GM19372 (cell line): ENCODE measurements at regions not wholly inside any gene's neighbourhood (a gene's known extent, or its start where the extent isn't known, plus 50 kb on each side); places are given as distances from the start of the nearest gene placed in this dataset.
"Not testable (repeated sequence)": the region's sequence is repeated elsewhere in the genome, so short reads cannot be mapped to it uniquely, and the experiment has no call there.

Experiments
- ATAC-seq: cut with Tn5 transposase; IDR thresholded peaks from one replicate; pipeline ENCODE4 v1.9.1; 2021; ENCODE audit warnings: mild to moderate bottlenecking, low read depth, moderate library complexity; ENCODE audit not compliant: unreplicated experiment

- ATAC-seq = not testable (repeated sequence)
Observed at GRCh38 chr7:65193334-65194058, 180.2 kb upstream of the ZNF92 start.

- not testable (repeated sequence) for ATAC-seq
Observed at GRCh38 chr7:65177041-65177440, 170.6 kb upstream of the ERV3-1 start.

GRCh38 chr7:65150105-65150504 lies 143.6 kb upstream of the ERV3-1 start:
- not testable (repeated sequence) for ATAC-seq

- not testable (repeated sequence) for ATAC-seq
Observed at GRCh38 chr7:65146118-65146914, 139.8 kb upstream of the ERV3-1 start.

- not testable (repeated sequence) for ATAC-seq
Observed at GRCh38 chr7:65145710-65146109, 139.2 kb upstream of the ERV3-1 start.

GRCh38 chr7:65145008-65145407 lies 138.5 kb upstream of the ERV3-1 start:
- not testable (repeated sequence) for ATAC-seq

- not testable (repeated sequence) for ATAC-seq
Observed at GRCh38 chr7:65144557-65144956, 138.1 kb upstream of the ERV3-1 start.

GRCh38 chr7:65144119-65144518 lies 137.6 kb upstream of the ERV3-1 start:
- not testable (repeated sequence) for ATAC-seq

- ATAC-seq = not testable (repeated sequence)
Observed at GRCh38 chr7:65141894-65142293, 135.4 kb upstream of the ERV3-1 start.

GRCh38 chr7:65141405-65141778 lies 134.9 kb upstream of the ERV3-1 start:
- ATAC-seq = not testable (repeated sequence)

- ATAC-seq = not testable (repeated sequence)
Observed at GRCh38 chr7:65140543-65141404, 134.3 kb upstream of the ERV3-1 start.

- ATAC-seq = not testable (repeated sequence)
Observed at GRCh38 chr7:65136850-65137249, 130.4 kb upstream of the ERV3-1 start.

GRCh38 chr7:65133087-65133486 lies 126.6 kb upstream of the ERV3-1 start:
- ATAC-seq = not testable (repeated sequence)

GRCh38 chr7:65132256-65132655 lies 125.8 kb upstream of the ERV3-1 start:
- not testable (repeated sequence) for ATAC-seq

- ATAC-seq = not testable (repeated sequence)
Observed at GRCh38 chr7:65127364-65127763, 120.9 kb upstream of the ERV3-1 start.

- not testable (repeated sequence) for ATAC-seq
Observed at GRCh38 chr7:65124600-65124999, 118.1 kb upstream of the ERV3-1 start.

GRCh38 chr7:65105650-65106203 lies 99.2 kb upstream of the ERV3-1 start:
- not testable (repeated sequence) for ATAC-seq

GRCh38 chr7:65100499-65100898 lies 94.0 kb upstream of the ERV3-1 start:
- not testable (repeated sequence) for ATAC-seq

- ATAC-seq = not testable (repeated sequence)
Observed at GRCh38 chr7:65081669-65082055, 75.2 kb upstream of the ERV3-1 start.
